ENCODE measurements at regions not wholly inside any gene's neighbourhood (a gene's known extent, or its start where the extent isn't known, plus 50 kb on each side); places are given as distances from the start of the nearest gene placed in this dataset.

DNA sequence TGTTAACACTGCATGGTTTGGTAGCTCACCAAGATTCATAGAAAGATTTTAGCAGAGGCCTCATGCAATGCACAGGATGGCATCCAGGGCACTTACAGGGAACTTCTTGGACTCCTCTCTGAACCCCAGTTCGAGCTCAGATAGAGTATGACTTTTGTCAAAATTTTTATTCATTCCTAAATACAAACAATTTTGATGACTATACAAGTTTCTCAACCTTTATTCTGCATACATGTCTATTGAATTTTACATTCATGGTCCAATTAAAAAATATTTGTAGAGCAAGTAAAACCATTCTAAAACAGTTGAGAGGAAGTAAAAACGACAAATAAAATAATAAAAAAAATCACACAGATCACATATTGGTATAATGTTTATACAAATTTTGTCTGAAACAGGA, 219.0 kb upstream of the MAN1A1 start:
- DNase-seq (no peak), ATAC-seq (ENCODE audit: low read depth) (no peak)
- no peaks in the 10 kb centered on the region for H4K20me1 ChIP-seq (ENCODE audit: insufficient read depth, low read length)
- no peak overlapping the region for H2BK120ac ChIP-seq (ENCODE audit: low read depth, low read length)
- TF ChIP-seq RCOR1 (IDR thresholded peaks at IDR 0.05; ENCODE audit: insufficient replicate concordance, low read length) = no peak
- no peak for TF ChIP-seq RAD21 (IDR thresholded peaks at IDR 0.05; ENCODE audit: low read length)
- H2AFZ ChIP-seq (replicated peaks; ENCODE audit: low read length, poor library complexity) = no peak overlapping the region
- in situ Hi-C loops (cut with MboI; ENCODE audit: low sequenced_read_pairs) (no loop called here), dilution Hi-C loops (cut with HindIII; ENCODE audit: low sequenced_read_pairs, unreplicated experiment) (no loop called here), intact Hi-C loops (cut with micrococcal nuclease) (no loop called here)
- no peaks in the 10 kb centered on the region for H3K4me1 ChIP-seq (ENCODE audit: control insufficient read depth, insufficient read depth, low read length)
- whole genome bisulfite sequencing, 2 experiments (ENCODE audit: extremely low coverage in 2 of 2, insufficient read length in 1 of 2) = no CpG with 5 or more reads among the region's 2 CpGs
- no TSS peak for BruUV-seq (replicated peaks)
- no peak overlapping the region for H3K4me2 ChIP-seq (ENCODE audit: low read depth, low read length)
- no peaks in the 10 kb centered on the region for H3K27me3 ChIP-seq (ENCODE audit: control insufficient read depth, insufficient read depth, low read length)
- H3K18ac ChIP-seq (ENCODE audit: low read depth, low read length) = no peak overlapping the region
- no peak overlapping the region for H4K5ac ChIP-seq (ENCODE audit: low read depth, low read length)
- no peak overlapping the region for H2AK5ac ChIP-seq (ENCODE audit: low read depth, low read length)
- ChIA-PET POLR2A (ENCODE audit: unreplicated experiment) (no interaction called here), CTCF (no interaction called here)
- H3K36me3 ChIP-seq (ENCODE audit: control insufficient read depth, insufficient read depth, low read length) = no peaks in the 10 kb centered on the region
- no peak overlapping the region for H3K23ac ChIP-seq (ENCODE audit: low read depth, low read length)
- no peak overlapping the region for H2BK20ac ChIP-seq (ENCODE audit: low read depth, low read length)
- H2AK9ac ChIP-seq (replicated peaks; ENCODE audit: low read depth, low read length, poor library complexity) = no peak overlapping the region
- no peak overlapping the region for H3K56ac ChIP-seq (ENCODE audit: extremely low read depth, insufficient read depth, low read length)
- no peak overlapping the region for H3K4me3 ChIP-seq (ENCODE audit: insufficient read depth, low read depth, low read length)
- no peak overlapping the region for H2BK5ac ChIP-seq (ENCODE audit: low read depth, low read length, poor library complexity, severe bottlenecking)
- H3K9me3 ChIP-seq (ENCODE audit: control insufficient read depth, insufficient read depth, low read length) = no peaks in the 10 kb centered on the region
- no peaks in the 10 kb centered on the region for H3K9me1 ChIP-seq (ENCODE audit: insufficient read depth, low read length)
- no peak overlapping the region for H4K91ac ChIP-seq (ENCODE audit: insufficient read depth, low read depth, low read length)
- H4K8ac ChIP-seq (ENCODE audit: low read depth in 2 of 2, low read length in 2 of 2) = no peak overlapping the region
- H3K14ac ChIP-seq (replicated peaks; ENCODE audit: low read depth, low read length) = no peak overlapping the region
- H3K27ac ChIP-seq (ENCODE audit: insufficient read depth, low read length) = no peak overlapping the region
- H2BK15ac ChIP-seq (ENCODE audit: low read depth, low read length) = no peak overlapping the region
- no peaks in the 10 kb centered on the region for H3K79me1 ChIP-seq (ENCODE audit: low read depth in 1 of 2, low read length in 2 of 2)
- H3K4ac ChIP-seq (ENCODE audit: low read depth, low read length) = no peak overlapping the region
- no peak overlapping the region for H3K9ac ChIP-seq (ENCODE audit: low read depth, low read length)

All from IMR-90 (cell line).